Prostate gland (tissue), 2 donors: ENCODE measurements at regions not wholly inside any gene's neighbourhood (a gene's known extent, or its start where the extent isn't known, plus 50 kb on each side); places are given as distances from the start of the nearest gene placed in this dataset.

Experiments used
- DNase-seq: peaks from one replicate; pipeline ENCODE4 v3.0.0-alpha.2; 2019; ENCODE audit warnings: low spot score
- H3K27ac ChIP-seq, 2 donors: fragments of 200-600 bp; sonication (generic); 2 replicates each; pipeline ENCODE4 v1.5.1; 2017 to 2019
- H3K27me3 ChIP-seq: fragments of 200-600 bp; sonication (generic); replicated peaks from 2 replicates; pipeline ENCODE4 v1.5.1; 2019; ENCODE audit not compliant: insufficient read depth
- H3K36me3 ChIP-seq, 2 donors: fragments of 200-600 bp; sonication (generic); 1 replicate in 1 of 2; 2 replicates in 1 of 2; pipeline versions ENCODE4 v1.5.1 to v1.8.1; 2017 to 2019
- H3K4me1 ChIP-seq: fragments of 200-600 bp; sonication (generic); replicated peaks from 2 replicates; pipeline ENCODE4 v1.5.1; 2019
- H3K4me3 ChIP-seq, 2 donors: fragments of 200-600 bp; sonication (generic); 2 replicates each; pipeline ENCODE4 v1.5.1; 2017 to 2019
- H3K9me3 ChIP-seq: fragments of 200-600 bp; sonication (generic); 2 replicates; pipeline ENCODE4 v1.5.1; 2017
- POLR2A ChIP-seq: fragments of 450-650 bp; IDR thresholded peaks from one replicate; pipeline ENCODE4 v1.6.1; 2016; ENCODE audit warnings: antibody characterized with exemption, mild to moderate bottlenecking
- POLR2AphosphoS5 ChIP-seq: sonication (generic); formaldehyde crosslinking; IDR thresholded peaks from one replicate; pipeline ENCODE4 v1.6.1; 2017; ENCODE audit warnings: antibody characterized with exemption
- whole genome bisulfite sequencing: methylation state at CpG from one replicate; pipeline ENCODE4 v1.1.5; 2018; 5-methylcytosine and 5-hydroxymethylcytosine counted together
- intact Hi-C: fragments of 100-400 bp; cut with DNase I; formaldehyde crosslinking; loops from one replicate; pipeline ENCODE4 v1.14.2; 2022
- TF ChIP-seq, protein P1 (sequence below), 4 experiments: fragments of 200-600 bp in 2 of 4; fragments of 450-650 bp in 2 of 4; sonication (generic) in 2 of 4; IDR thresholded peaks; 1 replicate in 3 of 4; 2 replicates in 1 of 4; pipeline ENCODE4 v1.5.1; 2016 to 2019; ENCODE audit warnings: antibody characterized with exemption in 4 of 4, mild to moderate bottlenecking in 2 of 4, moderate library complexity in 2 of 4

DNA sequence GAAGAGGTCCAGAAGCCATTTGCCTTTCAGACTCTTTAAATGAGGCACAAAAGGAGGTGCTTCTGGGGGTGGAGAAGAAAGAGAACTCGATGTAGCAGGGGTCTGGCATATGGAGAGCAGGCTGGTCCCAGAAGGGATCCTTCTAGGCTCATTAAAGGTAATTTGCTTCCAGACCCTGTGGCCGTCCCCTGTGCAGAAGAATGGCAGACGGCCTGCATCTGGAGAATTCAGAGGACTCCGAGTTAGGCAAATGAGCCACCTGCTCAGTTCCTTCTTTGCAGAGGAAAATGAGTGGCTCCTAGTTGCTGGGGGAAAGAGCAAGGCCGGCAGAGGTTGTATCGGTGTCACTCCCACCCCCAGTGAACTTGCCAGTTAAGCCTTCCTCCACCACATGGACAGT is 73.8 kb upstream of the FAM180A start:
- Histone ChIP-seq H3K9me3 (no peaks in the 10 kb centered on the region), H3K36me3 (no peaks in the 10 kb centered on the region), H3K4me3 (no peak overlapping the region), H3K4me1 (no peaks in the 10 kb centered on the region), H3K27ac (no peak overlapping the region), H3K27me3 (no peaks in the 10 kb centered on the region)
- DNase-seq = no peak
- TF ChIP-seq, protein P1, sequence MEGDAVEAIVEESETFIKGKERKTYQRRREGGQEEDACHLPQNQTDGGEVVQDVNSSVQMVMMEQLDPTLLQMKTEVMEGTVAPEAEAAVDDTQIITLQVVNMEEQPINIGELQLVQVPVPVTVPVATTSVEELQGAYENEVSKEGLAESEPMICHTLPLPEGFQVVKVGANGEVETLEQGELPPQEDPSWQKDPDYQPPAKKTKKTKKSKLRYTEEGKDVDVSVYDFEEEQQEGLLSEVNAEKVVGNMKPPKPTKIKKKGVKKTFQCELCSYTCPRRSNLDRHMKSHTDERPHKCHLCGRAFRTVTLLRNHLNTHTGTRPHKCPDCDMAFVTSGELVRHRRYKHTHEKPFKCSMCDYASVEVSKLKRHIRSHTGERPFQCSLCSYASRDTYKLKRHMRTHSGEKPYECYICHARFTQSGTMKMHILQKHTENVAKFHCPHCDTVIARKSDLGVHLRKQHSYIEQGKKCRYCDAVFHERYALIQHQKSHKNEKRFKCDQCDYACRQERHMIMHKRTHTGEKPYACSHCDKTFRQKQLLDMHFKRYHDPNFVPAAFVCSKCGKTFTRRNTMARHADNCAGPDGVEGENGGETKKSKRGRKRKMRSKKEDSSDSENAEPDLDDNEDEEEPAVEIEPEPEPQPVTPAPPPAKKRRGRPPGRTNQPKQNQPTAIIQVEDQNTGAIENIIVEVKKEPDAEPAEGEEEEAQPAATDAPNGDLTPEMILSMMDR (IDR thresholded peaks at IDR 0.05) = no peak
- TF ChIP-seq POLR2A (no peak), POLR2AphosphoS5 (no peak)
- intact Hi-C loops = no loop called here
- 89% methylated on average over 6 of the region's 6 CpGs for WGBS

DNA sequence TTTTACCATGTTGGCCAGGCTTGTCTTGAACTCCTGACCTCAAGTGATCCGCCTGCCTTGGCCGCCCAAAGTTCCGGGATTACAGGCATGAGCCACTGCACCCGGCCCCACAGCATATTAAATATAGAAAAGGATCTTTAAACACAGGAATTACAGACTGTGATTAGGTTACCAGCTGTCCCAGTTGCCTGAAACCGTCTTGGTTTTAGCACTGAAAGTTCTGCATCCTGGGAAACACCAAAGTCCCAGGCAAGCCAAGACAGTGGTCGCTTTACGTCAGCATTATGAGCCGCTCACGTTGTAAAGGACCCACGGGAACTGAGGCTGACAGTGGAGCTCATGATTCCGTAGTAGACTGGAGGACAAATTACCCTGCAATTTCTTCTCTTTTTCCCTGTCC is 69.0 kb upstream of the FAM180A start:
- TF ChIP-seq POLR2A = no peak
- TF ChIP-seq POLR2AphosphoS5 = no peak
- TF ChIP-seq, protein P1 (IDR thresholded peaks at IDR 0.05) = no peak
- intact Hi-C loops = no loop called here
- no peaks in the 10 kb centered on the region for H3K4me1 ChIP-seq
- no peaks in the 10 kb centered on the region for H3K27me3 ChIP-seq
- no peaks in the 10 kb centered on the region for H3K36me3 ChIP-seq
- WGBS = 80% methylated on average over 11 of the region's 11 CpGs
- H3K4me3 ChIP-seq = no peak overlapping the region
- H3K27ac ChIP-seq = no peak overlapping the region
- no peak for DNase-seq
- H3K9me3 ChIP-seq = no peaks in the 10 kb centered on the region

DNA sequence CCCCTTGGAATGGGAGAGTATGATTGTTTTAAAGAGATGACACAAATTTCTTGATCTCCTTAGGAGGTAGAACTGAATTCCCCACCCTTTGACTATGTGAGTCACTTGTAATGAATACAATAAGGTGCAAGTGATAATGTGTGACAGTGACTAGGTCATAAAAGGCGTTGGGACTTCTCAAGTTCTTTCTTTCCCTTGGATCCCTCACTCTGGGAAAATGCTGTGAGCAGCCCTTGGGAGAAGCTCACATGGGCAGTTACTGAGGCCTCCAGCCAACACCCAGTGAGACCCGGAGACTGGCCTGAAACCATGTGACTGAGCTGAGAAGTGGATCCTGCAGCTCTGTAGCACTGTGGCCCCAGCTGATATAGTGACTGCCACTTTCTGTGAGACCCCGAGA is 66.4 kb upstream of the FAM180A start:
- no peaks in the 10 kb centered on the region for H3K4me1 ChIP-seq
- no peaks in the 10 kb centered on the region for H3K9me3 ChIP-seq
- H3K27ac ChIP-seq = no peak overlapping the region
- intact Hi-C loops = no loop called here
- no peak for TF ChIP-seq POLR2AphosphoS5
- TF ChIP-seq, protein P1 (IDR thresholded peaks at IDR 0.05) = no peak
- TF ChIP-seq POLR2A = no peak
- DNase-seq = no peak
- H3K27me3 ChIP-seq = no peaks in the 10 kb centered on the region
- no peak overlapping the region for H3K4me3 ChIP-seq
- WGBS = 45% methylated on average over 3 of the region's 3 CpGs
- H3K36me3 ChIP-seq = no peaks in the 10 kb centered on the region

DNA sequence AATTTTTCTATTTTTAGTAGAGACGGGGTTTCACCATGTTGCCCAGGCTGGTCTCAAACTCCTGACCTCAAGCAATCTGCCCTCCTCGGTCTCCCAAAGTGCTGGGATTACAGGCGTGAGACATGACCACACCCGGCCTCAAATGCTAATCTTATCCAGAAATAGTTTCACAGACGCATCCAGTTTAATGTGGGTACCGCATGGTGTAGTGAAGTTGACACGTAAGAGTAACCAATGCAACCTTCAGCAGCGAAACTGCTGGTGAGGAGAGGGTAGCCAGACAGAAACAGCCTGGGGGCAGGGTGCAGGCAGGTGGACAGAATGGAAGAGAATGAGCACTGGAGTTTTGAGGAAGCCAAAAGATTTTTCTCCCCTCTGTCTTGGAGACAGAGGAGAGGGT is 63.5 kb upstream of the FAM180A start:
- no peak for TF ChIP-seq POLR2AphosphoS5
- TF ChIP-seq POLR2A = no peak
- TF ChIP-seq, protein P1 (IDR thresholded peaks at IDR 0.05) = no peak
- DNase-seq = no peak
- Histone ChIP-seq H3K27ac (no peak overlapping the region), H3K27me3 (no peaks in the 10 kb centered on the region), H3K4me3 (no peak overlapping the region), H3K9me3 (no peaks in the 10 kb centered on the region), H3K36me3 (no peaks in the 10 kb centered on the region), H3K4me1 (no peaks in the 10 kb centered on the region)
- intact Hi-C loops = no loop called here
- WGBS = 76% methylated on average over 8 of the region's 8 CpGs

DNA sequence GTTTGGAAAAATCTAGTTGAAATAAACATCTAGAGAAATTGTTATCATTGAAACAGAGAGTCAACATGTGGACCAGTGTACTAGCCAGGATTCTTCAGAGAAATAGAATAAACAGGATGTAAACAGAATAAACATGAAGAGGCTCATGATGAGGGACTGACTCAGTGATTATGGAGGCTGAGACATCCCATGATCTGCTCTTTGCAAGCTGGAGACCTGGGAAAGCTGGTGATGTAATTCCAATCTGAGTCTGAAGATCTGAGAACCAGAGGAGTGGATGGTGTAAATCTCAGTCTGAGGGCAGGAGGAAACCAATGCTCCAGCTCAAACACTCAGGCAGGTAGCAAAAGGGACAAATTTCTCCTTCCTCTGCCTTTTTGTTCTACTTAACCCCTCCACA is 62.9 kb upstream of the FAM180A start:
- no peaks in the 10 kb centered on the region for H3K4me1 ChIP-seq
- H3K4me3 ChIP-seq = no peak overlapping the region
- no peak for TF ChIP-seq POLR2AphosphoS5
- TF ChIP-seq, protein P1 (IDR thresholded peaks at IDR 0.05) = no peak
- TF ChIP-seq POLR2A = no peak
- no peaks in the 10 kb centered on the region for H3K36me3 ChIP-seq
- no peaks in the 10 kb centered on the region for H3K9me3 ChIP-seq
- DNase-seq = no peak
- intact Hi-C loops = no loop called here
- no peaks in the 10 kb centered on the region for H3K27me3 ChIP-seq
- H3K27ac ChIP-seq = no peak overlapping the region
